Muscle layer of duodenum (tissue), 2 donors: ENCODE measurements at regions not wholly inside any gene's neighbourhood (a gene's known extent, or its start where the extent isn't known, plus 50 kb on each side); places are given as distances from the start of the nearest gene placed in this dataset.

Experiments
- H3K27ac ChIP-seq: one replicate; pipeline ENCODE4 v1.7.0; 2013; ENCODE audit warnings: mild to moderate bottlenecking, low read length
- H3K27me3 ChIP-seq: one replicate; pipeline ENCODE4 v1.7.0; 2013; ENCODE audit warnings: low read depth, mild to moderate bottlenecking, control low read depth, low read length
- H3K36me3 ChIP-seq, 2 donors: one replicate each; pipeline ENCODE4 v1.7.0; 2013; ENCODE audit warnings: low read length in 2 of 2, control low read depth in 1 of 2, mild to moderate bottlenecking in 1 of 2; ENCODE audit not compliant: insufficient read depth in 2 of 2, control insufficient read depth in 1 of 2
- H3K4me1 ChIP-seq, 2 donors: one replicate each; pipeline ENCODE4 v1.7.0; 2013; ENCODE audit warnings: low read length in 2 of 2, mild to moderate bottlenecking in 2 of 2, control low read depth in 1 of 2, moderate library complexity in 1 of 2; ENCODE audit not compliant: insufficient read depth in 2 of 2, control insufficient read depth in 1 of 2
- H3K4me3 ChIP-seq, 2 donors: one replicate each; pipeline ENCODE4 v1.7.0; 2013; ENCODE audit warnings: low read length in 2 of 2, low read depth in 1 of 2, mild to moderate bottlenecking in 1 of 2
- H3K9me3 ChIP-seq, 2 donors: one replicate each; pipeline ENCODE4 v1.7.0; 2013; ENCODE audit warnings: low read length in 2 of 2, control low read depth in 1 of 2, mild to moderate bottlenecking in 1 of 2; ENCODE audit not compliant: control insufficient read depth in 1 of 2
- donor health status: healthy.

DNA sequence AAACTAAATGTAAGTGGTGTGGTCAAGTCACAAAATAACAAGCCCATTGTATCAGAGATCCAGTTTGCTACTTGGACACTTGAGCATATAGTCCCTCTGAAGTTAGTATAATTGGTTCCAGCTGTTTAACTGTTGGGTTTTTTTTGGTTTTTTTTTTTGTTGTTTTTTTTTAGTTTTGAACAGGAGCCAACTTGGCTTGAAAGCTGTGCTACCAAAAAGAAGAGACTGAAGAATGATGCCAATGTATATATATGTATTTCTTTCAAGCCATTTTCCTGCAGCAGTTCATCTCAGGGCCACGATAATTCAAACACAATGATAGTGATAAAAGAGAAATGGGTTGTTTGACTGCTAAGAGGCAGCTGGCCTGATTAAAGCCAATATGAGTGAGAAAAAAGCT lies 138.3 kb downstream of the PCDH18 start:
- Histone ChIP-seq H3K27me3 (no peaks in the 10 kb centered on the region), H3K9me3 (no peaks in the 10 kb centered on the region), H3K4me3 (no peak overlapping the region), H3K27ac (no peak overlapping the region), H3K4me1 (no peaks in the 10 kb centered on the region), H3K36me3 (no peaks in the 10 kb centered on the region)

DNA sequence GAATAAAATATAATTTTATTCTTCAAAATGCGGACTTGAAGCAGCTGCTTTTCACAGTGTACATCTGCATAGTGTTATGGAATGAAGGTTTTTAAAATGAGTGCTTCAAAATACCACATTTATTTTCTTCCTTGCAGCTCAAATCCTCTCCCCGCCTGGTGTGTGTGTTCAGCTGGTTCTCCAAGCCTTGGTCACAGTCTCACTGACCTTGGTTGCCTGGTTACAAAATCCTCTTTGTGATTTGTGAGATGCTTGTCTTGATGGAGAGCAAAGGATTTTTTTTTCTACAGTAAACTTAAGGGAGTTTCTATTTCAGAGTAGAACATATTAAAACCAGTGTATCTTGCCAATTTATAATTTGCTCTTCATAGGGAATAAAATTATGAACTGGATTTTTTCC lies 139.2 kb downstream of the PCDH18 start:
- H3K9me3 ChIP-seq: no peaks in the 10 kb centered on the region
- H3K27ac ChIP-seq: no peak overlapping the region
- no peaks in the 10 kb centered on the region for H3K4me1 ChIP-seq
- no peaks in the 10 kb centered on the region for H3K36me3 ChIP-seq
- H3K4me3 ChIP-seq: no peak overlapping the region
- H3K27me3 ChIP-seq: no peaks in the 10 kb centered on the region

DNA sequence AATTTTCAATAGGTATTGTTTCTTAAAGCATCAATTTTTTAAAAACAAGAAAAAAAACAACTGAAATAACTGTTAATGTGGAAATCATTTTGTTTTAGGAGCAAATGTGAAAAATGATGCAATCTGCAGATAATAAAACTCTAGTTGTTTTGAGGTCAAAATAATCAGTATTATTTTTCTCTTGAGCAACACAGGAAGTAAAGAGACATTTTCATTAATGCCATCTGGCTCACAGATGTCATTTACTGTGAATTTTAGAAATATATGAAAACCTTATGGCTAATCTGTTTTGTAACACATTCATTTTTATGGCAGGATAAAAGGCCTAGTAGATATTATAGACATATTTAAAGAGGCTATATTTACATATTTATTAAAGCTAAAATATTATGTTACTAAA lies 141.6 kb downstream of the PCDH18 start:
- H3K27ac ChIP-seq: no peak overlapping the region
- no peaks in the 10 kb centered on the region for H3K9me3 ChIP-seq
- no peaks in the 10 kb centered on the region for H3K36me3 ChIP-seq
- H3K27me3 ChIP-seq: no peaks in the 10 kb centered on the region
- no peak overlapping the region for H3K4me3 ChIP-seq
- H3K4me1 ChIP-seq: no peaks in the 10 kb centered on the region

GRCh38 chr4:137389911-137390520 lies 142.3 kb downstream of the PCDH18 start:
- no peaks in the 10 kb centered on the region for H3K9me3 ChIP-seq
- H3K27me3 ChIP-seq: no peaks in the 10 kb centered on the region
- no peaks in the 10 kb centered on the region for H3K4me1 ChIP-seq
- H3K36me3 ChIP-seq: no peaks in the 10 kb centered on the region
- H3K4me3 ChIP-seq: no peak overlapping the region
- no peak overlapping the region for H3K27ac ChIP-seq

- Histone ChIP-seq H3K27ac (no peak overlapping the region), H3K9me3 (no peaks in the 10 kb centered on the region), H3K4me3 (no peak overlapping the region), H3K36me3 (no peaks in the 10 kb centered on the region), H3K27me3 (no peaks in the 10 kb centered on the region), H3K4me1 (no peaks in the 10 kb centered on the region)
Measured at GRCh38 chr4:137387924-137388323, 144.4 kb downstream of the PCDH18 start.

DNA sequence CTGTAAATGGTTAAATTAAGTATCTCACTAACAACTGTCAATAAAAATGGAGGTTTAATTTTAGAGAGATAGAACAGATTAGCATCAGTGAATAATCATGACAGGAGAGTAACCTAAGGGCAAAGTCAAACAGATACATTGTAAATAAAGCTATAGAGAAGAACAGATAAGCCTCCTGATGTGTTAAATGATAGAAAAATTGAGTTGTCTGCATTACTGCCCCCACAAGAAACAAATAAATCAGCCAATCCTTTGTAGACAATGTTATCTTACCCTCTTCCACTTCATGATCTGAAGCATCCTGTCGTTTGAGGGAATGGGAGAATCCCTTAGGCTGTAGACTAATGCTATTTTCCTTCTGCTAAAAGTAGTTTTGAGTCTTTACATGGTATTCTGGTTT lies 147.8 kb downstream of the PCDH18 start:
- Histone ChIP-seq H3K4me3 (no peak overlapping the region), H3K27me3 (no peaks in the 10 kb centered on the region), H3K4me1 (no peaks in the 10 kb centered on the region), H3K27ac (no peak overlapping the region), H3K9me3 (no peaks in the 10 kb centered on the region), H3K36me3 (no peaks in the 10 kb centered on the region)

DNA sequence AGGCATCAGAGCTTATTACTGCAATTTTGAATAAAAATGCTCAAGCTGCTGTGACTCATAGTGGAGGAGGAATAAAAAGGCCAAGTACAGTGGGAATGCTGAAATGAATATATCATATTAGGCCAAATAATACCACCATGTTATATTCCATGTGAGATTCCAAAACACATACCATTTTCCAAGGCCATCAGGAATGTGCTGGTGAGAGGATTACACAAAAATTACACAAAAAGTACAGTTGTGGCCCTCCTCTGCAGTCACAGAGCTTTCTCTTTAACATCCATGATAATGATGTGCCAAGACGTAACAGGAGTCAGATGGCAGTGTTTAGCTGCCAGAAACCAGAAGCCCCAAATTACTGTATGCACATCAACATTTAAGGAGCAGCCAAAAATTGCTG lies 153.5 kb downstream of the PCDH18 start:
- H3K36me3 ChIP-seq: no peaks in the 10 kb centered on the region
- no peaks in the 10 kb centered on the region for H3K4me1 ChIP-seq
- H3K27me3 ChIP-seq: no peaks in the 10 kb centered on the region
- H3K27ac ChIP-seq: no peak overlapping the region
- no peaks in the 10 kb centered on the region for H3K9me3 ChIP-seq
- no peak overlapping the region for H3K4me3 ChIP-seq

DNA sequence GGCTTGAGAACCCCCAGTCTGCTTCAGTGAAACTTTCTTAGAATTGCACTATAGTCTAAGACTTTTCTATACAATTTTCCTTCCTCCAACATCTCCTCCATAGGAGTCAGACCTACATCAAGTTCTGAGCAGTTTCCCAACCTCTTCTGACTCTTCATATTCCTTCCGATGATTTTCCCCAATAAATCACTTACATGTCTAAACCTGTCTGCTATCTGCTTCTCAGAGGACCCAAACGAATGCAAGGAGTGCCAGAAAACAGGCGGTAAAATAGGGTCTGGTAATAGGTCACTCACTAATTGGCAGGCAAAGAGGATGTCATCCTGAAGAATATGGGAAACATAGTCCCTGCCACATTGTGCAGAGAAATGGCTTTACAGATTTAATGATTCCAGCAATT lies 153.9 kb downstream of the PCDH18 start:
- Histone ChIP-seq H3K4me3 (no peak overlapping the region), H3K4me1 (no peaks in the 10 kb centered on the region), H3K27ac (no peak overlapping the region), H3K9me3 (no peaks in the 10 kb centered on the region), H3K27me3 (no peaks in the 10 kb centered on the region), H3K36me3 (no peaks in the 10 kb centered on the region)

DNA sequence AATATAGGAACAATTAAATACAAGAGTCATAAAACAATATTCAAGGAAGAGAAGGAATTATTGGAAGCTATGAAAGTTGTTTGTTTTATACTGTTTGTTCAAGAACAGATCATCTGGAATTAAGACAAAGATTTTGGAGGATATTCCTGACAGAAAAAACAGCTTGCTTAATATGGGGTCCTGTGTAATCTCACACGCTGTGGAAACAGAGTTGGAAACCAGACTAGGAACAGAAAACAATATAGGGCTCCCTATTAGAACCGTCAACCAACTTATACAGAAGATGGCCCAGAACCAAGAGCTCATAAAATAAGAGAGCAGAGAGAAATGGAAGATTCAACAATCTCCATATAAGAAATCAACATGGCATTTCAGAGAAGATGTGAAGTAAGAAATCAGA lies 156.0 kb downstream of the PCDH18 start:
- no peaks in the 10 kb centered on the region for H3K9me3 ChIP-seq
- H3K27ac ChIP-seq: no peak overlapping the region
- H3K27me3 ChIP-seq: no peaks in the 10 kb centered on the region
- no peaks in the 10 kb centered on the region for H3K4me1 ChIP-seq
- H3K36me3 ChIP-seq: no peaks in the 10 kb centered on the region
- H3K4me3 ChIP-seq: no peak overlapping the region

GRCh38 chr4:137375111-137375850 lies 157.0 kb downstream of the PCDH18 start:
- no peak overlapping the region for H3K27ac ChIP-seq
- no peak overlapping the region for H3K4me3 ChIP-seq
- H3K4me1 ChIP-seq: peaks cover 0 to 1% of the 10 kb centered on the region in 2 donors
- no peaks in the 10 kb centered on the region for H3K9me3 ChIP-seq
- H3K27me3 ChIP-seq: no peaks in the 10 kb centered on the region
- H3K36me3 ChIP-seq: no peaks in the 10 kb centered on the region

DNA sequence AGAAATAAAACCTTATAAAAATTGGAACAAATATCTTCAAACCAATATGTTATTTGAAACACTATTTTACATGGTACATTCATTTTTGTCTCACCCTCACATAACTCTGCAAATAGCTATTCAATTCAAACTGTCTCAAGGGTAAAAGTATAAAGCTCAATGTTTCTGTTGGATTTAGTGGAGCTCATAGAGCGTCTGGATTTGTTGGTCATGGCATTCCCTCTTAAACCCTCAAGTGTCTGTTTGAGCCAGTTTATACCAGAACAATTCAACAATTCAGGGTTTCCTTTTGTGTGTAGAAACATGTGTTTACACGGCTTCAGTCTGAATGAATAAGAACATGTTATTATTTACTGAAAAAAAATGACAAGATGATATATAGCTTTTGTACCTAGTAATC lies 161.6 kb downstream of the PCDH18 start:
- Histone ChIP-seq H3K27me3 (no peaks in the 10 kb centered on the region), H3K9me3 (no peaks in the 10 kb centered on the region), H3K27ac (no peak overlapping the region), H3K4me3 (no peak overlapping the region), H3K36me3 (no peaks in the 10 kb centered on the region), H3K4me1 (peaks cover 0 to 8% of the 10 kb centered on the region in 2 donors)

DNA sequence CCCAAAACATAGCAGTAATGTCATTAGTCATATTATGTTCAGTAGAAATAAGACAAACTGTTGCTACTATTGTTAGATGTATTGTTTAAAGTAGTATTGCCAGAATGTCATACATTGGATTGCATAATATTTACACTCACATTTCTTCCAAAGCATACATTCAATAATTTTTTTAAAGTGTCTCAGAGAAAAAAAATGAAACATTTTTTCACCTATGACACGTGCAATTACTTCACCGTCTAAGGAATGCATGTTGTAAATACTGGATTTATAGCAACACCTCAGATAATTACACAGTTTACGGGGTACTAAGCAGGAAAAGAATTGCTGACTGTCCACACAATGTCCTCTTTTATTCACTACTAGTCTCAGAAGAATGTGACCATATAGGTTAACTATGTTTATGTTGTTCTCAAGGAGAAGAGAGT lies 162.1 kb downstream of the PCDH18 start:
- no peaks in the 10 kb centered on the region for H3K9me3 ChIP-seq
- no peak overlapping the region for H3K27ac ChIP-seq
- no peak overlapping the region for H3K4me3 ChIP-seq
- H3K4me1 ChIP-seq: peaks cover 0 to 8% of the 10 kb centered on the region in 2 donors
- H3K27me3 ChIP-seq: no peaks in the 10 kb centered on the region
- H3K36me3 ChIP-seq: no peaks in the 10 kb centered on the region
